H1 (cell line): ENCODE measurements at regions not wholly inside any gene's neighbourhood (a gene's known extent, or its start where the extent isn't known, plus 50 kb on each side); places are given as distances from the start of the nearest gene placed in this dataset.

Experiments
- CTBP2 ChIP-seq: IDR thresholded peaks from 2 replicates; pipeline ENCODE4 v1.7.0; 2011; ENCODE audit warnings: borderline replicate concordance, mild to moderate bottlenecking, moderate library complexity, mixed read lengths, low read length; ENCODE audit not compliant: insufficient read depth, insufficient read length
- SIRT6 ChIP-seq: IDR thresholded peaks from one replicate; pipeline ENCODE4 v1.7.1; 2012; ENCODE audit warnings: low read length, inconsistent platforms
- SUZ12 ChIP-seq: fragments of 200-600 bp; sonication (generic); IDR thresholded peaks from 2 replicates; pipeline ENCODE4 v1.6.1; 2012; ENCODE audit warnings: mild to moderate bottlenecking, inconsistent platforms, low read length, moderate library complexity, mixed read lengths
- TBP ChIP-seq: IDR thresholded peaks from 2 replicates; pipeline ENCODE4 v1.6.1; 2011; ENCODE audit warnings: low read depth, low read length, improper control_type of control experiment

DNA sequence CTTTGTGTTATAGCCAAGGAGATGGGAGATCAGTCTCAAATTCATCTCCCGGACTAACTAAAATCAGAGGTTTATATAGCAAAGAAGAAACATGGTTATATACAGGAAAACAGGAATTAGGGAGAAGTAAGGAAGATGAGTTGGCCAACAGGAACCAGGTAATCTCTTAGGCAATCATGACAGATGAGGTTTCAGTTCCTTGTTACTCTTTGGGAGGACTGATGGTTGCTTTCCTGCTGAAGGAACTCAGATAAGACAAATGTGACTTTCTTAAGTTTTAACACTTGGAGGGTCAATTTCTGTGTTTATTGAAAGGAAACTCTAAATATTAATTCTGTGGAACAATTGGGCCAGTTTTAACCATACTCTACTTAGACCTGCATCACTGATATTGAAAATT, 1072.0 kb upstream of the CNTN5 start (continued):
- TF ChIP-seq SUZ12: no peak
- no peak for TF ChIP-seq TBP
- no peak for TF ChIP-seq SIRT6
- TF ChIP-seq CTBP2: no peak
